ENCODE measurements at regions not wholly inside any gene's neighbourhood (a gene's known extent, or its start where the extent isn't known, plus 50 kb on each side); places are given as distances from the start of the nearest gene placed in this dataset.
"Not testable (repeated sequence)": the region's sequence is repeated elsewhere in the genome, so short reads cannot be mapped to it uniquely, and the experiment has no call there.

GRCh38 chrX:121407627-121408026 is 360.2 kb downstream of the GLUD2 start:
- TF ChIP-seq POLR2A (IDR thresholded peaks at IDR 0.05) (no peak), CTCF (IDR thresholded peaks at IDR 0.05) (no peak), POLR2AphosphoS5 (IDR thresholded peaks at IDR 0.05) (no peak)
- Histone ChIP-seq H3K4me3 (no peak overlapping the region), H3K4me1 (no peaks in the 10 kb centered on the region), H3K27me3 (no peaks in the 10 kb centered on the region), H3K9me3 (no peaks in the 10 kb centered on the region), H3K27ac (no peak overlapping the region), H3K36me3 (no peaks in the 10 kb centered on the region)
- intact Hi-C loops (cut with DNase I; ENCODE audit: low total_unique reads), result no loop called here
- DNase-seq (ENCODE audit: low spot score in 2 of 2), result no peak

GRCh38 chrX:121431514-121431913 is 384.1 kb downstream of the GLUD2 start:
- H3K4me3 ChIP-seq; intact Hi-C loops (cut with DNase I; ENCODE audit: low total_unique reads); H3K9me3 ChIP-seq: not testable (repeated sequence)

GRCh38 chrX:121433289-121433688 is 385.9 kb downstream of the GLUD2 start:
- H3K27me3 ChIP-seq, result no peaks in the 10 kb centered on the region
- peaks cover 0 to 4% of the 10 kb centered on the region in 2 donors for H3K9me3 ChIP-seq
- H3K4me3 ChIP-seq, result no peak overlapping the region
- no peaks in the 10 kb centered on the region for H3K36me3 ChIP-seq
- H3K27ac ChIP-seq, result no peak overlapping the region
- H3K4me1 ChIP-seq, result no peaks in the 10 kb centered on the region
- no peak for DNase-seq (ENCODE audit: low spot score in 2 of 2)
- TF ChIP-seq POLR2AphosphoS5 (IDR thresholded peaks at IDR 0.05) (no peak), POLR2A (IDR thresholded peaks at IDR 0.05) (no peak), CTCF (IDR thresholded peaks at IDR 0.05) (no peak)
- intact Hi-C loops (cut with DNase I; ENCODE audit: low total_unique reads), result no loop called here

More at GRCh38 chrX:121431514-121431913, 384.1 kb downstream of the GLUD2 start:
- H3K36me3 ChIP-seq; H3K4me1 ChIP-seq; DNase-seq (ENCODE audit: low spot score in 2 of 2); H3K27ac ChIP-seq; H3K27me3 ChIP-seq: not testable (repeated sequence)

- H3K4me1 ChIP-seq; DNase-seq (ENCODE audit: low spot score in 2 of 2); H3K36me3 ChIP-seq; H3K27me3 ChIP-seq; intact Hi-C loops (cut with DNase I; ENCODE audit: low total_unique reads); H3K27ac ChIP-seq; H3K4me3 ChIP-seq; H3K9me3 ChIP-seq: not testable (repeated sequence)
These were observed 390.3 kb downstream of the GLUD2 start for GRCh38 chrX:121437666-121438065.

- no peak overlapping the region for H3K27ac ChIP-seq
- no peak overlapping the region for H3K4me3 ChIP-seq
- intact Hi-C loops (cut with DNase I; ENCODE audit: low total_unique reads), result no loop called here
- H3K9me3 ChIP-seq, result no peaks in the 10 kb centered on the region
- no peak for DNase-seq (ENCODE audit: low spot score in 2 of 2)
- no peak for TF ChIP-seq POLR2AphosphoS5 (IDR thresholded peaks at IDR 0.05)
- no peak for TF ChIP-seq CTCF (IDR thresholded peaks at IDR 0.05)
- no peak for TF ChIP-seq POLR2A (IDR thresholded peaks at IDR 0.05)
- no peaks in the 10 kb centered on the region for H3K27me3 ChIP-seq
- no peaks in the 10 kb centered on the region for H3K4me1 ChIP-seq
- no peaks in the 10 kb centered on the region for H3K36me3 ChIP-seq
These were observed 408.5 kb downstream of the GLUD2 start for GRCh38 chrX:121455890-121456289.

GRCh38 chrX:121456315-121456714 is 408.9 kb downstream of the GLUD2 start:
- H3K4me1 ChIP-seq, result no peaks in the 10 kb centered on the region
- H3K27me3 ChIP-seq, result no peaks in the 10 kb centered on the region
- H3K36me3 ChIP-seq, result no peaks in the 10 kb centered on the region
- DNase-seq (ENCODE audit: low spot score in 2 of 2), result no peak
- H3K9me3 ChIP-seq, result no peaks in the 10 kb centered on the region
- intact Hi-C loops (cut with DNase I; ENCODE audit: low total_unique reads), result no loop called here
- no peak for TF ChIP-seq CTCF (IDR thresholded peaks at IDR 0.05)
- no peak for TF ChIP-seq POLR2A (IDR thresholded peaks at IDR 0.05)
- no peak for TF ChIP-seq POLR2AphosphoS5 (IDR thresholded peaks at IDR 0.05)
- no peak overlapping the region for H3K27ac ChIP-seq
- H3K4me3 ChIP-seq, result no peak overlapping the region
